Suprapubic skin (tissue), 4 donors: ENCODE measurements at regions not wholly inside any gene's neighbourhood (a gene's known extent, or its start where the extent isn't known, plus 50 kb on each side); places are given as distances from the start of the nearest gene placed in this dataset.
"Not testable (repeated sequence)": the region's sequence is repeated elsewhere in the genome, so short reads cannot be mapped to it uniquely, and the experiment has no call there.

Experiments
- DNase-seq, 2 donors: peaks; one replicate each; pipeline ENCODE4 v3.0.0-alpha.2; 2019; ENCODE audit warnings: low spot score in 2 of 2
- H3K27ac ChIP-seq: fragments of 200-600 bp; sonication (generic); one replicate; pipeline ENCODE4 v1.5.1; 2019
- H3K27me3 ChIP-seq: fragments of 200-600 bp; sonication (generic); one replicate; pipeline ENCODE4 v1.5.1; 2019
- H3K36me3 ChIP-seq: fragments of 200-600 bp; sonication (generic); one replicate; pipeline ENCODE4 v1.5.1; 2019
- H3K4me1 ChIP-seq: fragments of 200-600 bp; sonication (generic); one replicate; pipeline ENCODE4 v1.5.1; 2019
- H3K4me3 ChIP-seq: fragments of 200-600 bp; sonication (generic); one replicate; pipeline ENCODE4 v1.5.1; 2019; ENCODE audit warnings: mild to moderate bottlenecking
- H3K9me3 ChIP-seq: fragments of 200-600 bp; sonication (generic); one replicate; pipeline ENCODE4 v1.5.1; 2019
- CTCF ChIP-seq, 2 donors: fragments of 200-600 bp in 1 of 2; fragments of 450-650 bp in 1 of 2; sonication (generic) in 1 of 2; IDR thresholded peaks; one replicate each; pipeline ENCODE4 v1.5.1; 2016 to 2019; ENCODE audit warnings: antibody characterized with exemption in 2 of 2, mild to moderate bottlenecking in 1 of 2, moderate library complexity in 1 of 2
- EP300 ChIP-seq: sonication (generic); formaldehyde crosslinking; IDR thresholded peaks from one replicate; pipeline ENCODE4 v1.6.1; 2017; ENCODE audit warnings: antibody characterized with exemption
- POLR2A ChIP-seq, 2 donors: fragments of 450-650 bp; IDR thresholded peaks; one replicate each; pipeline ENCODE4 v1.6.1; 2017; ENCODE audit warnings: antibody characterized with exemption in 2 of 2, mild to moderate bottlenecking in 2 of 2, moderate library complexity in 2 of 2
- POLR2AphosphoS5 ChIP-seq, 3 donors: sonication (generic); formaldehyde crosslinking; IDR thresholded peaks; one replicate each; pipeline ENCODE4 v1.6.1; 2017; ENCODE audit warnings: antibody characterized with exemption in 3 of 3
- WGBS: methylation state at CpG from one replicate; pipeline ENCODE4 v1.1.5; 2018; 5-methylcytosine and 5-hydroxymethylcytosine counted together

GRCh38 chr3:144879701-144880100 is 908.1 kb downstream of the DIPK2A start:
- H3K36me3 ChIP-seq, result no peaks in the 10 kb centered on the region
- no peak overlapping the region for H3K4me3 ChIP-seq
- no peaks in the 10 kb centered on the region for H3K27me3 ChIP-seq
- TF ChIP-seq POLR2A (IDR thresholded peaks at IDR 0.05) (no peak), CTCF (IDR thresholded peaks at IDR 0.05) (no peak), EP300 (no peak), POLR2AphosphoS5 (IDR thresholded peaks at IDR 0.05) (no peak)
- no peaks in the 10 kb centered on the region for H3K9me3 ChIP-seq
- DNase-seq, result no peak
- H3K27ac ChIP-seq, result no peak overlapping the region
- H3K4me1 ChIP-seq, result no peaks in the 10 kb centered on the region
- WGBS, result 82% methylated on average over 3 of the region's 3 CpGs

GRCh38 chr3:144893980-144894379 is 922.4 kb downstream of the DIPK2A start:
- Histone ChIP-seq H3K27me3 (no peaks in the 10 kb centered on the region), H3K27ac (no peak overlapping the region), H3K4me3 (no peak overlapping the region), H3K9me3 (no peaks in the 10 kb centered on the region), H3K4me1 (no peaks in the 10 kb centered on the region), H3K36me3 (no peaks in the 10 kb centered on the region)
- no peak for DNase-seq
- 96% methylated on average over 5 of the region's 5 CpGs for WGBS
- TF ChIP-seq CTCF (IDR thresholded peaks at IDR 0.05), result no peak
- no peak for TF ChIP-seq EP300
- TF ChIP-seq POLR2AphosphoS5 (IDR thresholded peaks at IDR 0.05), result no peak
- TF ChIP-seq POLR2A (IDR thresholded peaks at IDR 0.05), result no peak

- Histone ChIP-seq H3K4me1 (no peaks in the 10 kb centered on the region), H3K9me3 (no peaks in the 10 kb centered on the region), H3K36me3 (no peaks in the 10 kb centered on the region), H3K27me3 (no peaks in the 10 kb centered on the region), H3K4me3 (no peak overlapping the region), H3K27ac (no peak overlapping the region)
- TF ChIP-seq POLR2A (IDR thresholded peaks at IDR 0.05) (no peak), EP300 (no peak), CTCF (IDR thresholded peaks at IDR 0.05) (no peak), POLR2AphosphoS5 (IDR thresholded peaks at IDR 0.05) (no peak)
- 79% methylated on average over 2 of the region's 2 CpGs for WGBS
- no peak for DNase-seq
Measured at GRCh38 chr3:144894576-144894975, 923.0 kb downstream of the DIPK2A start.

GRCh38 chr3:144900366-144900765 is 928.7 kb downstream of the DIPK2A start:
- H3K9me3 ChIP-seq, result peaks cover 5% of the 10 kb centered on the region
- no peaks in the 10 kb centered on the region for H3K36me3 ChIP-seq
- no peaks in the 10 kb centered on the region for H3K27me3 ChIP-seq
- TF ChIP-seq POLR2AphosphoS5 (IDR thresholded peaks at IDR 0.05) (no peak), POLR2A (IDR thresholded peaks at IDR 0.05) (no peak), EP300 (no peak), CTCF (IDR thresholded peaks at IDR 0.05) (no peak)
- no peak for DNase-seq
- no peak overlapping the region for H3K27ac ChIP-seq
- H3K4me3 ChIP-seq, result no peak overlapping the region
- no peaks in the 10 kb centered on the region for H3K4me1 ChIP-seq

- H3K27me3 ChIP-seq, H3K9me3 ChIP-seq, H3K4me1 ChIP-seq, H3K4me3 ChIP-seq, H3K27ac ChIP-seq, DNase-seq, H3K36me3 ChIP-seq: not testable (repeated sequence)
- WGBS, result 89% methylated on average over 3 of the region's 3 CpGs
Measured at GRCh38 chr3:144907581-144907980, 936.0 kb downstream of the DIPK2A start.

- Histone ChIP-seq H3K4me1 (no peaks in the 10 kb centered on the region), H3K9me3 (no peaks in the 10 kb centered on the region), H3K27ac (no peak overlapping the region), H3K27me3 (no peaks in the 10 kb centered on the region), H3K4me3 (no peak overlapping the region), H3K36me3 (no peaks in the 10 kb centered on the region)
- WGBS, result 87% methylated on average over 6 of the region's 7 CpGs
- TF ChIP-seq CTCF (IDR thresholded peaks at IDR 0.05) (no peak), EP300 (no peak), POLR2A (IDR thresholded peaks at IDR 0.05) (no peak)
- no peak for DNase-seq
Measured at GRCh38 chr3:144912968-144913367, 941.3 kb downstream of the DIPK2A start.
